PFSK-1 (cell line): ENCODE measurements at regions not wholly inside any gene's neighbourhood (a gene's known extent, or its start where the extent isn't known, plus 50 kb on each side); places are given as distances from the start of the nearest gene placed in this dataset.

Source experiments
- POLR2AphosphoS5 ChIP-seq: IDR thresholded peaks from 2 replicates; pipeline ENCODE4 v1.6.1; 2012; ENCODE audit warnings: low read depth, mild to moderate bottlenecking, control low read depth, low read length, moderate library complexity
- TAF1 ChIP-seq: IDR thresholded peaks from 2 replicates; pipeline ENCODE4 v1.6.1; 2012; ENCODE audit warnings: low read length, control low read depth, borderline replicate concordance; ENCODE audit not compliant: insufficient read depth
- TF ChIP-seq, protein P1 (sequence below), 2 experiments: IDR thresholded peaks; 2 replicates each; pipeline versions ENCODE4 v1.6.1 to v1.8.0; 2011 to 2012; ENCODE audit warnings: low read depth in 2 of 2, low read length in 2 of 2, control low read depth in 1 of 2, inconsistent platforms in 1 of 2, mild to moderate bottlenecking in 1 of 2, moderate library complexity in 1 of 2; ENCODE audit not compliant: insufficient read depth in 1 of 2

GRCh38 chr5:152256580-152256979 lies 148.5 kb downstream of the NMUR2 start:
- TF ChIP-seq POLR2AphosphoS5 (no peak), TAF1 (no peak)
- TF ChIP-seq, protein P1, sequence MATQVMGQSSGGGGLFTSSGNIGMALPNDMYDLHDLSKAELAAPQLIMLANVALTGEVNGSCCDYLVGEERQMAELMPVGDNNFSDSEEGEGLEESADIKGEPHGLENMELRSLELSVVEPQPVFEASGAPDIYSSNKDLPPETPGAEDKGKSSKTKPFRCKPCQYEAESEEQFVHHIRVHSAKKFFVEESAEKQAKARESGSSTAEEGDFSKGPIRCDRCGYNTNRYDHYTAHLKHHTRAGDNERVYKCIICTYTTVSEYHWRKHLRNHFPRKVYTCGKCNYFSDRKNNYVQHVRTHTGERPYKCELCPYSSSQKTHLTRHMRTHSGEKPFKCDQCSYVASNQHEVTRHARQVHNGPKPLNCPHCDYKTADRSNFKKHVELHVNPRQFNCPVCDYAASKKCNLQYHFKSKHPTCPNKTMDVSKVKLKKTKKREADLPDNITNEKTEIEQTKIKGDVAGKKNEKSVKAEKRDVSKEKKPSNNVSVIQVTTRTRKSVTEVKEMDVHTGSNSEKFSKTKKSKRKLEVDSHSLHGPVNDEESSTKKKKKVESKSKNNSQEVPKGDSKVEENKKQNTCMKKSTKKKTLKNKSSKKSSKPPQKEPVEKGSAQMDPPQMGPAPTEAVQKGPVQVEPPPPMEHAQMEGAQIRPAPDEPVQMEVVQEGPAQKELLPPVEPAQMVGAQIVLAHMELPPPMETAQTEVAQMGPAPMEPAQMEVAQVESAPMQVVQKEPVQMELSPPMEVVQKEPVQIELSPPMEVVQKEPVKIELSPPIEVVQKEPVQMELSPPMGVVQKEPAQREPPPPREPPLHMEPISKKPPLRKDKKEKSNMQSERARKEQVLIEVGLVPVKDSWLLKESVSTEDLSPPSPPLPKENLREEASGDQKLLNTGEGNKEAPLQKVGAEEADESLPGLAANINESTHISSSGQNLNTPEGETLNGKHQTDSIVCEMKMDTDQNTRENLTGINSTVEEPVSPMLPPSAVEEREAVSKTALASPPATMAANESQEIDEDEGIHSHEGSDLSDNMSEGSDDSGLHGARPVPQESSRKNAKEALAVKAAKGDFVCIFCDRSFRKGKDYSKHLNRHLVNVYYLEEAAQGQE (IDR thresholded peaks at IDR 0.05; ENCODE audit: insufficient read depth in 1 of 2, low read depth in 2 of 2, low read length in 2 of 2): no peak
